HepG2 (cell line): ENCODE measurements at regions not wholly inside any gene's neighbourhood (a gene's known extent, or its start where the extent isn't known, plus 50 kb on each side); places are given as distances from the start of the nearest gene placed in this dataset.

Experiments used
- ATAC-seq: fragments of 200-7000 bp; cut with Tn5 transposase; 3 replicates; pipeline ENCODE4 v1.9.1; 2020; ENCODE audit warnings: mild to moderate bottlenecking, moderate library complexity
- BruUV-seq: library from RNA; stranded (reverse); fragments of 400-500 nt; replicated peaks from 2 replicates; lab custom pipeline; 2021; lab: Mats Ljungman, UMichigan
- CTCF ChIA-PET: fragments of 300-600 bp; formaldehyde crosslinking; extraction: SDS; loops from one replicate; lab custom pipeline; 2021; ENCODE audit warnings: low total read pairs, inconsistent platforms, low intra/inter-chr PET ratio; lab: Yijun Ruan, JAX
- POLR2A ChIA-PET: fragments of 350-600 bp; sonication (Branson Sonifier 250); formaldehyde crosslinking; loops from one replicate; lab custom pipeline; 2020; ENCODE audit warnings: antibody characterized with exemption, inconsistent platforms; lab: Yijun Ruan, JAX
- DNase-seq: peaks from one replicate; pipeline ENCODE4 v3.0.0-alpha.2; 2015; ENCODE audit warnings: low spot score
- FAIRE-seq: peaks from 3 replicates; lab custom pipeline; 2011; peaks lifted over from hg19 to GRCh38; lab: Jason Lieb, UNC
- H2AFZ ChIP-seq: one replicate; pipeline ENCODE4 v1.6.1; 2011; ENCODE audit warnings: low read length, inconsistent platforms
- H3K27ac ChIP-seq: fragments of 300-600 bp; 3 replicates; pipeline ENCODE4 v1.8.0; 2011; ENCODE audit warnings: mixed run types, mild to moderate bottlenecking, mixed read lengths, low read length, inconsistent platforms; ENCODE audit not compliant: insufficient read depth; ENCODE audit errors: extremely low read length
- H3K27me3 ChIP-seq, 2 experiments: fragments of 200-600 bp in 1 of 2; 2 replicates in 1 of 2; 3 replicates in 1 of 2; pipeline versions ENCODE4 v1.6.0 to v1.8.0; 2011; ENCODE audit warnings: low read length in 2 of 2, mild to moderate bottlenecking in 2 of 2, moderate library complexity in 2 of 2, inconsistent platforms in 1 of 2; ENCODE audit not compliant: insufficient read depth in 2 of 2, control insufficient read depth in 1 of 2
- H3K36me3 ChIP-seq, 2 experiments: fragments of 200-600 bp in 1 of 2; replicated peaks in 1 of 2; 2 replicates in 1 of 2; 3 replicates in 1 of 2; pipeline versions ENCODE4 v1.5.1 to v1.8.0; 2011; ENCODE audit warnings: low read length in 2 of 2, inconsistent platforms in 1 of 2; ENCODE audit not compliant: insufficient read depth in 2 of 2, control insufficient read depth in 1 of 2
- H3K4me1 ChIP-seq: 2 replicates; pipeline ENCODE4 v1.5.1; 2012; ENCODE audit warnings: low read length, inconsistent platforms; ENCODE audit not compliant: insufficient read depth
- H3K4me2 ChIP-seq: 2 replicates; pipeline ENCODE4 v1.6.0; 2011; ENCODE audit warnings: low read depth, low read length, inconsistent platforms
- H3K4me3 ChIP-seq, 3 experiments: fragments of 200-600 bp in 1 of 3; sonication (generic), shearing (Covaris generic) in 1 of 3; replicated peaks in 1 of 3; 2 replicates each; pipeline ENCODE4 v1.5.1; 2011 to 2016; ENCODE audit warnings: low read length in 3 of 3, inconsistent platforms in 2 of 3, low read depth in 2 of 3, mild to moderate bottlenecking in 2 of 3, control low read depth in 1 of 3, mixed read lengths in 1 of 3; ENCODE audit not compliant: insufficient read depth in 1 of 3
- H3K79me2 ChIP-seq: one replicate; pipeline ENCODE4 v1.6.1; 2011; ENCODE audit warnings: low read length, inconsistent platforms; ENCODE audit not compliant: insufficient read depth
- H3K9ac ChIP-seq: 2 replicates; pipeline ENCODE4 v1.6.0; 2011; ENCODE audit warnings: mild to moderate bottlenecking, low read depth, low read length, inconsistent platforms; ENCODE audit not compliant: insufficient read depth
- H3K9me3 ChIP-seq: 2 replicates; pipeline ENCODE4 v1.5.1; 2012; ENCODE audit warnings: mild to moderate bottlenecking, low read length
- H4K20me1 ChIP-seq: 2 replicates; pipeline ENCODE4 v1.6.0; 2011; ENCODE audit warnings: inconsistent platforms, mild to moderate bottlenecking, low read length, moderate library complexity; ENCODE audit not compliant: insufficient read depth
- CENPT ChIP-seq: sonication (generic); formaldehyde crosslinking; IDR thresholded peaks from 2 replicates; pipeline ENCODE4 v1.8.0; 2022; ENCODE audit warnings: low read depth, mild to moderate bottlenecking, moderate library complexity, missing genetic modification reagents
- MTA3 ChIP-seq: sonication (generic); formaldehyde crosslinking; IDR thresholded peaks from 2 replicates; pipeline ENCODE4 v1.4.0; 2020; ENCODE audit warnings: missing genetic modification reagents
- SNRNP70 ChIP-seq: fragments of 200-400 bp; formaldehyde crosslinking; IDR thresholded peaks from 2 replicates; pipeline ENCODE4 v1.6.1; 2017; ENCODE audit warnings: mild to moderate bottlenecking, low read depth, low read length, moderate library complexity
- SPEN ChIP-seq: sonication (generic); formaldehyde crosslinking; IDR thresholded peaks from 2 replicates; pipeline ENCODE4 v1.5.1; 2020; ENCODE audit warnings: low read depth, mild to moderate bottlenecking, missing genetic modification reagents
- YY1 ChIP-seq: IDR thresholded peaks from 2 replicates; pipeline ENCODE4 v1.6.1; 2011; ENCODE audit warnings: low read length, low read depth, moderate library complexity, mild to moderate bottlenecking; ENCODE audit not compliant: insufficient read depth, insufficient replicate concordance
- ZC3H13 ChIP-seq: sonication (generic); formaldehyde crosslinking; IDR thresholded peaks from 2 replicates; pipeline ENCODE4 v1.8.1; 2023; ENCODE audit warnings: mild to moderate bottlenecking, missing genetic modification reagents, moderate library complexity
- WGBS: methylation state at CpG from one replicate; pipeline ENCODE4 v1.1.6; 2017; ENCODE audit warnings: low lambda C conversion rate; 5-methylcytosine and 5-hydroxymethylcytosine counted together
- in situ Hi-C: cut with HindIII; loops from 2 replicates; pipeline ENCODE4 v1.10.0; 2017; ENCODE audit warnings: low pct_unique_long_range_greater_than_20kb; ENCODE audit not compliant: extremely low pct_ligation_motif_present
- intact Hi-C: fragments of 100-400 bp; cut with micrococcal nuclease; formaldehyde crosslinking; loops from one replicate; pipeline ENCODE4 v1.10.0; 2022; ENCODE audit not compliant: unreplicated experiment
- TF ChIP-seq, protein P1 (sequence below): sonication (generic); formaldehyde crosslinking; IDR thresholded peaks from 2 replicates; pipeline ENCODE4 v1.4.0; 2020; ENCODE audit warnings: missing genetic modification reagents
- TF ChIP-seq, protein P2 (sequence below): sonication (generic); formaldehyde crosslinking; IDR thresholded peaks from 2 replicates; pipeline ENCODE4 v1.4.0; 2020; ENCODE audit warnings: missing genetic modification reagents, borderline replicate concordance
- TF ChIP-seq, protein P3 (sequence below): sonication (generic); formaldehyde crosslinking; IDR thresholded peaks from 2 replicates; pipeline ENCODE4 v1.5.1; 2020; ENCODE audit warnings: mild to moderate bottlenecking, missing genetic modification reagents, moderate library complexity

DNA sequence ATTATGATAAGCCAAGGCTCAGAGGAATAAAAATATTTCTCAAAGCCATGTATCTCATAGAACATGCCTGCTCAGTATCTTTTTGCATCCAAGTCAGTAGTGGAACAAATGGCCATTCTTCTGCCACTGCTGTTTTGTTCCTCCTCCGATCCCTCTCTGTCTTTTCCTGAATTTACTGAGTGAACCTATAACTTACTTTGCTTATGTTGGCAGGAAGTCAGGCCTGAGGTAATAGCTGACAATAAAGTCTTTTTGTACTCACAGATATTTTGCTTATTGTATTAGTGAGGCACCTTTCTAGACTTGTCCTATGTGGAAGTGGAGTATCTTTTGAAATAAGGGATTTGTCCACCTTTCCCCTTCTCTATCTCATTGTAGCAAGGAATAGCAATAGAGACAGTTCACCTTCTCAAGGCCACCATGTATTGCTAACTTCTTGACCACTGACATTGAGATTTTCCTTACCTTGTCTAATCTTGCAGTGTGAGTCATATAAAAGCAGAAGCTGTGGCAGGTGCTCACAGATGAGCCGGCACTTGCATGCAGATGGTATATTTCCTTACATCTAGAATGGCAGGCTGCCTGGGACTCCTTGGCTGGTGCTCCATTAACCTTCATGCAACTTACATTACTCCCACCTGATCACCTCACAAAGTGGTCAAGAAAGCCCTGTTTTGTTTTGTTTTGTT, 68.2 kb downstream of the AGTR2 start (continued):
- no peak for TF ChIP-seq SPEN
- TF ChIP-seq, all 625 proteins: peak for 0

DNA sequence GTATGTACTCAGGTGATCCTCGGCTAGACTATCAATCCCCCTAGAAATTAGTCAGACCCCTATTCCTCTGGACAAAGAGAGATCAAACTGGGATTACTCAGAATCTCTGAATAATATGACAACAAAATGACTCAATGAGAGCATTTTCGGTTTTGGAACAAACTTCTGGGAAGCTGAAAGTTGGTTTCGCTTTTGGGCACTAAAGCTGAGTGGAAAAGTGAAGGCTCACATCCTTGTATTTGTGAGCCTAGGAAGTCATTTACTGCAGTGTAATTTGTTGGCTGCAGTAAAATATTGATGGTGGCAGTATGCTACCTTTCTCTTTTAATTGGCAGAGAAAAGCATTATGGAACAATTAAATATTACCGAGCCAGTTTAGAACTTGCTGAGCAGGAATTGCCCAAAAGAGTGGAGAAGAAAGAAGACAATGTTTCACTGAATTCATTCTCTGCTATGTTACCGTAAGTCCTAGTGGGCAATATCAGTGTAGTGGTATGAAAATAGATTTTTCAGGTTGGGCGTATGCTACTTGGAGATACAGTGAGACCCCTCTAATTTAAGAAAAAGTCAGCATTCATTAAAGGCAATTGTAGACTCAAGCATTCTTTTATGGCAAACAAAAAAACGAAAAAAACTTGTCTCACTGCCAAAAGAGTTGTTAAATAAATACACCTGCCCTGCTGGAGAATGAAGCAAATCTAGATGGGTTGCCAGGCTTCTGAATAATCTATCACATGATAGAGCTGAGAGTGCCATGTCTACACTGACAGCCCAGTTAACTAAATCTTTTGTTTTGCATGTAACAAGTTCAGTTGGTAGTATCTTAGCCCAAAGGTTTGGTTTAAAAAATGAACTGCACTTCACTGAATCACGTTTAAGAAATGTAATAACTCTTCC, 69.6 kb downstream of the AGTR2 start:
- WGBS = 10% methylated on average over 8 of the region's 8 CpGs
- Histone ChIP-seq H2AFZ (no peak overlapping the region), H3K4me1 (no peaks in the 10 kb centered on the region), H3K36me3 (no peaks in the 10 kb centered on the region), H3K4me2 (no peak overlapping the region), H3K9me3 (no peaks in the 10 kb centered on the region), H3K79me2 (no peaks in the 10 kb centered on the region), H3K27me3 (no peaks in the 10 kb centered on the region), H3K9ac (no peak overlapping the region), H3K27ac (no peak overlapping the region), H4K20me1 (no peaks in the 10 kb centered on the region), H3K4me3 (no peak overlapping the region)
- ChIA-PET CTCF (no interaction called here), POLR2A (no interaction called here)
- no TSS peak for BruUV-seq
- intact Hi-C loops = no loop called here
- no peak for ATAC-seq
- in situ Hi-C loops = no loop called here
- FAIRE-seq = no peak
- DNase-seq = no peak
- TF ChIP-seq ZC3H13 (CRISPR knock-in tag) (no peak), SNRNP70 (no peak), YY1 (no peak), MTA3 (CRISPR knock-in tag) (no peak), CENPT (CRISPR knock-in tag) (no peak)
- TF ChIP-seq, protein P1, sequence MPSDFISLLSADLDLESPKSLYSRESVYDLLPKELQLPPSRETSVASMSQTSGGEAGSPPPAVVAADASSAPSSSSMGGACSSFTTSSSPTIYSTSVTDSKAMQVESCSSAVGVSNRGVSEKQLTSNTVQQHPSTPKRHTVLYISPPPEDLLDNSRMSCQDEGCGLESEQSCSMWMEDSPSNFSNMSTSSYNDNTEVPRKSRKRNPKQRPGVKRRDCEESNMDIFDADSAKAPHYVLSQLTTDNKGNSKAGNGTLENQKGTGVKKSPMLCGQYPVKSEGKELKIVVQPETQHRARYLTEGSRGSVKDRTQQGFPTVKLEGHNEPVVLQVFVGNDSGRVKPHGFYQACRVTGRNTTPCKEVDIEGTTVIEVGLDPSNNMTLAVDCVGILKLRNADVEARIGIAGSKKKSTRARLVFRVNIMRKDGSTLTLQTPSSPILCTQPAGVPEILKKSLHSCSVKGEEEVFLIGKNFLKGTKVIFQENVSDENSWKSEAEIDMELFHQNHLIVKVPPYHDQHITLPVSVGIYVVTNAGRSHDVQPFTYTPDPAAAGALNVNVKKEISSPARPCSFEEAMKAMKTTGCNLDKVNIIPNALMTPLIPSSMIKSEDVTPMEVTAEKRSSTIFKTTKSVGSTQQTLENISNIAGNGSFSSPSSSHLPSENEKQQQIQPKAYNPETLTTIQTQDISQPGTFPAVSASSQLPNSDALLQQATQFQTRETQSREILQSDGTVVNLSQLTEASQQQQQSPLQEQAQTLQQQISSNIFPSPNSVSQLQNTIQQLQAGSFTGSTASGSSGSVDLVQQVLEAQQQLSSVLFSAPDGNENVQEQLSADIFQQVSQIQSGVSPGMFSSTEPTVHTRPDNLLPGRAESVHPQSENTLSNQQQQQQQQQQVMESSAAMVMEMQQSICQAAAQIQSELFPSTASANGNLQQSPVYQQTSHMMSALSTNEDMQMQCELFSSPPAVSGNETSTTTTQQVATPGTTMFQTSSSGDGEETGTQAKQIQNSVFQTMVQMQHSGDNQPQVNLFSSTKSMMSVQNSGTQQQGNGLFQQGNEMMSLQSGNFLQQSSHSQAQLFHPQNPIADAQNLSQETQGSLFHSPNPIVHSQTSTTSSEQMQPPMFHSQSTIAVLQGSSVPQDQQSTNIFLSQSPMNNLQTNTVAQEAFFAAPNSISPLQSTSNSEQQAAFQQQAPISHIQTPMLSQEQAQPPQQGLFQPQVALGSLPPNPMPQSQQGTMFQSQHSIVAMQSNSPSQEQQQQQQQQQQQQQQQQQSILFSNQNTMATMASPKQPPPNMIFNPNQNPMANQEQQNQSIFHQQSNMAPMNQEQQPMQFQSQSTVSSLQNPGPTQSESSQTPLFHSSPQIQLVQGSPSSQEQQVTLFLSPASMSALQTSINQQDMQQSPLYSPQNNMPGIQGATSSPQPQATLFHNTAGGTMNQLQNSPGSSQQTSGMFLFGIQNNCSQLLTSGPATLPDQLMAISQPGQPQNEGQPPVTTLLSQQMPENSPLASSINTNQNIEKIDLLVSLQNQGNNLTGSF = no peak
- TF ChIP-seq, protein P2, sequence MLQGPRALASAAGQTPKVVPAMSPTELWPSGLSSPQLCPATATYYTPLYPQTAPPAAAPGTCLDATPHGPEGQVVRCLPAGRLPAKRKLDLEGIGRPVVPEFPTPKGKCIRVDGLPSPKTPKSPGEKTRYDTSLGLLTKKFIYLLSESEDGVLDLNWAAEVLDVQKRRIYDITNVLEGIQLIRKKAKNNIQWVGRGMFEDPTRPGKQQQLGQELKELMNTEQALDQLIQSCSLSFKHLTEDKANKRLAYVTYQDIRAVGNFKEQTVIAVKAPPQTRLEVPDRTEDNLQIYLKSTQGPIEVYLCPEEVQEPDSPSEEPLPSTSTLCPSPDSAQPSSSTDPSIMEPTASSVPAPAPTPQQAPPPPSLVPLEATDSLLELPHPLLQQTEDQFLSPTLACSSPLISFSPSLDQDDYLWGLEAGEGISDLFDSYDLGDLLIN (CRISPR knock-in tag) = no peak
- TF ChIP-seq, protein P3, sequence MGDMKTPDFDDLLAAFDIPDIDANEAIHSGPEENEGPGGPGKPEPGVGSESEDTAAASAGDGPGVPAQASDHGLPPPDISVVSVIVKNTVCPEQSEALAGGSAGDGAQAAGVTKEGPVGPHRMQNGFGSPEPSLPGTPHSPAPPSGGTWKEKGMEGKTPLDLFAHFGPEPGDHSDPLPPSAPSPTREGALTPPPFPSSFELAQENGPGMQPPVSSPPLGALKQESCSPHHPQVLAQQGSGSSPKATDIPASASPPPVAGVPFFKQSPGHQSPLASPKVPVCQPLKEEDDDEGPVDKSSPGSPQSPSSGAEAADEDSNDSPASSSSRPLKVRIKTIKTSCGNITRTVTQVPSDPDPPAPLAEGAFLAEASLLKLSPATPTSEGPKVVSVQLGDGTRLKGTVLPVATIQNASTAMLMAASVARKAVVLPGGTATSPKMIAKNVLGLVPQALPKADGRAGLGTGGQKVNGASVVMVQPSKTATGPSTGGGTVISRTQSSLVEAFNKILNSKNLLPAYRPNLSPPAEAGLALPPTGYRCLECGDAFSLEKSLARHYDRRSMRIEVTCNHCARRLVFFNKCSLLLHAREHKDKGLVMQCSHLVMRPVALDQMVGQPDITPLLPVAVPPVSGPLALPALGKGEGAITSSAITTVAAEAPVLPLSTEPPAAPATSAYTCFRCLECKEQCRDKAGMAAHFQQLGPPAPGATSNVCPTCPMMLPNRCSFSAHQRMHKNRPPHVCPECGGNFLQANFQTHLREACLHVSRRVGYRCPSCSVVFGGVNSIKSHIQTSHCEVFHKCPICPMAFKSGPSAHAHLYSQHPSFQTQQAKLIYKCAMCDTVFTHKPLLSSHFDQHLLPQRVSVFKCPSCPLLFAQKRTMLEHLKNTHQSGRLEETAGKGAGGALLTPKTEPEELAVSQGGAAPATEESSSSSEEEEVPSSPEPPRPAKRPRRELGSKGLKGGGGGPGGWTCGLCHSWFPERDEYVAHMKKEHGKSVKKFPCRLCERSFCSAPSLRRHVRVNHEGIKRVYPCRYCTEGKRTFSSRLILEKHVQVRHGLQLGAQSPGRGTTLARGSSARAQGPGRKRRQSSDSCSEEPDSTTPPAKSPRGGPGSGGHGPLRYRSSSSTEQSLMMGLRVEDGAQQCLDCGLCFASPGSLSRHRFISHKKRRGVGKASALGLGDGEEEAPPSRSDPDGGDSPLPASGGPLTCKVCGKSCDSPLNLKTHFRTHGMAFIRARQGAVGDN = no peak
